NCI-H82 (cell line): ENCODE measurements at regions not wholly inside any gene's neighbourhood (a gene's known extent, or its start where the extent isn't known, plus 50 kb on each side); places are given as distances from the start of the nearest gene placed in this dataset.
A peak's percentile ranks its signal among the peaks of the same experiment; 100 is the strongest.
"Not testable (repeated sequence)": the region's sequence is repeated elsewhere in the genome, so short reads cannot be mapped to it uniquely, and the experiment has no call there.

Experiments
- DNase-seq: peaks from one replicate; lab custom pipeline; 2025; lab: John Stamatoyannopoulos, UW

DNA sequence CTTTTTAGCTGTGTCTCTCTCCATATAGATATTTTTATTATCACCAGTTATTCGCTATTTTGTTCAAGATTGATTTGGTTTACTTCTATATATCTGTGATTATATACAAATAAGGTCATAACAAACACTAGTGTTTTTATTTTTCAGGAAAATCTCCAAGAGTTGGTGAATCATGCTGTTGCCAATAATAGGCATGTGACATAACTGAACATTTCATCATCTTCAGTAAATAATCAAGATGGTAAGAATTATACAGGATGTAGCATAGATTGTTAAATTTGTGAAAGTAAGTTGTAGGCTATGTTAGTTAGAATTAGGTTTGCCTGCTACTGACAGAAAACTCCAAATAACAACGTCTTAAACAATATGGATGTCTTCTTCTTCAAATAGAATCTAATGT, 240.9 kb upstream of the PDE3A start:
- no peak for DNase-seq

DNA sequence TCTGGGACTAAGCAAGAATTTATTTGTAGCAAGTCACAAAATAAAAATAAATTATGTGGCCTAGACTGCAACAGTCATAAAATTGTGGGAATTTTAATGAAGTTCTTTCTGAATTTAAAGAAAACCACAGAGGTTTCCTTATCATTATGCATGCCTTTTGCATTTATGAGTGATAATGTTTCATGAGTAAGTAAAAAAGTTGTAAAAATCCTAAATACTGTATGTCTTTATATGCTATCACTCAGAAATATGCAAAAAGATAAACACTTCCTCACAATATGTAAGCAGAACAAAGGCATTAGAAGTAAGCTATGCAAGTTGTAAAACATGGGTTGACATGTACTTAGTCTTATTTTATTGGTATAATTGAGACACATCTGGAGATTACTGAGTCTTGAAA, 239.4 kb upstream of the PDE3A start:
- no peak for DNase-seq

DNA sequence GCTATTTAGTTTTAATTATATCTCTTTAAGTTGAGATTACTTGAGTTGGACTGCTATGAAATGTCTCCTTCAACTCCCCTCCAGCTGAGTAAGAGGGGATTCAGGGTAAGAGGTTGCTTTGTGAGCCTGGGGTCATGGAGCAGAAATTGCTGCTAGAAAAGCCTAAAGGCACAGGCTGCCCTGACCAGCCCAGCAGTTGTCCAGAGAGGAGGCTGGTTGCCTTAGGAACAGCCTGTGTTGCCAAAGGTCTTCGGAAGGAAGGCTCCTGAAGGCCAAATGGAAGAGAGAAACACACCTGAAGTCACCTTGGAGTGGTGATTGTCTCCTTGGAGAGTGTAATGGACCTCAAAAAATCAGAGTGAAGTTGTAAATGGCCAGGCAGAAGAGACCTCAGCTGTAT, 235.5 kb upstream of the PDE3A start:
- DNase-seq, result no peak

DNA sequence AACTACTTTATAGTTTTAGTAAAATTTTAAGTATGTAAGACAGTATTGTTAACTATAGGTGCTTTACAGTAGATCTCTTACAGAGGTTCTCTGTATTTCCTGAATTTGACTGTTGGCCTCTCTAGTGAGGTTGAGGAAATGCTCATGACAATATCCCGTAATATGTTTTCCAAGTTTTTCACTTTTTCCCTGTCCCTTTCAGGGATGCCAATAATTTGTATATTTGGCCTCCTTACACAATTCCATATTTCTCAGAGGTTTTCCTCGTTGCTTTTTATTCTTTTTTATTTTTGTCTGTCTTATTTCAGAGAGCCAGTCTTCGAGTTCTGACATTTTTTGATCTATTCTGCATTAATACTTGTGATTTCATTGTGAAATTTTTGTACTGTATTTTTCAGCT, 233.7 kb upstream of the PDE3A start:
- DNase-seq, result no peak

DNA sequence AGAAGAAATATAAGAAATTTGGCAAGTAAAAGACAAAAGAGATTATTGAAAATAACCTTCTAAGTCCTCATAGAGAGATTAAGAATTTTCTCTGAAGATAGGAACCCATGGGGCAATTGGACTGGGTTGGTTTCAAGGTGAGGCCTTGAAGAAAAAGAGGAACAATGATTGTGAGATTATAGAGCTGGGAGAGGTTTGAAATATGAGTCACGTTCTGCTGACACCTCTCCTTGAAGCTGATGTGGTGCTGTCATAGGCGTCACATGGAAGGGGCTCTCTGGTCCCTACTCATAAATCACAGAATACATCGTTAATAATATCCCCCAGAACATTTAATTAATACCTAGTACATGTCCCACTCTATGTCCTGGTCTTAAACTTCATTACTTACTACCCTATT, 227.6 kb upstream of the PDE3A start:
- DNase-seq, result no peak

DNA sequence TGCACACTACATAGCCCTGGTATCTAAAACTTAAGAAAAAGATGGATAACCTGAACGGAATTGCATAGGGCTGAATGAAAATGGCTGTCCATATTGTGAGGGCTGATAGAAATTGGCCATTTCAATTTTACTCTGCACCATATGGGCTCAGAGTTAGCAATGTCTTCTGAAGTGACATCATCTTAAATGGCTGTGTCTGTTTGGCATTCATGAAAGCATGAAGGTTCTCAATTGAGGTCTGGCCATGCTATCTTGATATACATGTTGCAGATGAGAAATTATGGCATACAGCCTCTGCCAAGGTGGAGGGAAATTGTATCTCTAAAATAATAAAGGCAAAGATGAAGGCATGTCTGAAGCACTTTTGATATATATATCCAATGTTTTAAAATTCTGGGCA, 226.0 kb upstream of the PDE3A start:
- peak; percentile 15 for DNase-seq

DNA sequence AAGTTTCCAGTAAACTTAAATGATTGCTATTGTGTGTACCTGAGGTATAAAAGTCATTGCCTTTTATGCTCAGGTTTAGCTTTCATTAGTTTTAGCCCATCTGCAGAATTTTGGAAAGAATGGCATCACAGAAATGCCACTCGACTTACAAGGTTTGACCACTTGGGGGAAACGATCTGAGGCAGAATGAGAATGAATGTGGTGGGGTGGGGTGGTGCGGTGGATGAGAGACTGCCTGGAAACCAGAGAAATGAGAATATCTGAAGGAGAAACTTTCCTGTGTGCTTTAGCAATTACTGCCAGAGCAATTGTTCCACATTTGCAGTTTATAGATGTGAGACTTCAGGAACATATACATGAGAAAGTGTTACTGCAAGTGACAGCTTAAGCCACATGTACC, 225.4 kb upstream of the PDE3A start:
- peak; percentile 34 for DNase-seq

DNA sequence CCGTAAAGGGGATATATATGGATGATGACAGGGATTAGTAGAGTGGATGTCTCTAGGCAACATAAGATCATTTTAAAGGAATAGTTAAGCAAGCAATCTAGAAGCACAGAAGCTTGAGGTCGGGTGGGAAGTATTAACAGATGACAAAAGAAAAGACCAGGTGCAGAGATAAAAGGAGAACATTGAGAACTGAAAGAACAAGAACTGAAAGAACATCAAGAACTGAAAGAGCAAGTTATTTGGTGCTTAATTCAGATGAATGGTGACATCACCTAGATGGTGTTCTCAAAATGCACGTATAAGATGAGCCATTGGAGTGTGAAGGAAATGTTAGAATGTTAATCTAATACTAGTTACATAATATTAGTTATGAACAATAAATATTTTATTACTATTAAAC, 224.0 kb upstream of the PDE3A start:
- peak; percentile 21 for DNase-seq

DNA sequence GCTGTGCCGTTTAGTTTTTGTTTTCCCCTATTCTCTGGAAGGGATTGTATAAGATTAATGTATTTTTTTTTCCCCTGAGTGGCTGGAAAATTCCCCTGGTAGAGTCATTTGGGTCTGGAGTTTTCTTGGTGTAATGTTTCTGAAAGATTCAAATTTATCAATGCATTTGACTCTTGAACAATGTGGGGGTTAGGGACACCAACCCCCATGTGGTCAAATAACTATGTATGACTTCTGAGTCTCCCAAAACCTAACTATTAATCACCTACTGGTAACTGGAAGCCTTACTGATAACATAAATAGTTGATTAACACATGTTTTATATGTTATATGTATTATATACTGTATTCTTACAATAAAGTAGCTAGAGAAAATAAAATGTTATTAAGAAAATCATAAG, 220.1 kb upstream of the PDE3A start:
- DNase-seq, result no peak

DNA sequence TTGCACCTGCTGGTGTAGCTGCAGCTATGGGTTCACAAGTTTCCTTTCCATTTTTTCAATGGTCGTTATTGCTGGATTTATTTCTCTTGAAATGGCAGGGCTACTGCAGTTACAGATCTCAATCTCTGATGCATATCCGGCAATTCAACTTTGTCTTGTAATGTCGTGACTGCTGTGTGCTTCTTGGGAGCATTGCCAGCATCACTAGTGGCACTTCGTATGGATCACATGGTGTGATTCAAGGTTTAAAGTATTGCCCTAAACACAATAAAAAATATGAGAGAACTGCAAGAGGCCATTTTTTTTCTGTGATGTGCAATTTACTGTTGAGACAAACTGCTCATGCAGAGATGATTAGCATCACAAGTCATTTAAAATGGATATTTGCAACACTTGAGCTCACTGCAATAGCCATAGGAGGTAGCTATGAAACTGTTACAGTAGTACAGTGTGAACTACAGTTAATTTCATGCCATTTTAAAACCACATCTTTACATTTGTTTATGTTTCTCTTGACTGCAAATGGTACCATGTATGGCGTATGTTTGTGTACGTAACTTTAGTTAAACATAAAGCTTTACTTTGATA, 217.4 kb upstream of the PDE3A start:
- DNase-seq, result no peak

DNA sequence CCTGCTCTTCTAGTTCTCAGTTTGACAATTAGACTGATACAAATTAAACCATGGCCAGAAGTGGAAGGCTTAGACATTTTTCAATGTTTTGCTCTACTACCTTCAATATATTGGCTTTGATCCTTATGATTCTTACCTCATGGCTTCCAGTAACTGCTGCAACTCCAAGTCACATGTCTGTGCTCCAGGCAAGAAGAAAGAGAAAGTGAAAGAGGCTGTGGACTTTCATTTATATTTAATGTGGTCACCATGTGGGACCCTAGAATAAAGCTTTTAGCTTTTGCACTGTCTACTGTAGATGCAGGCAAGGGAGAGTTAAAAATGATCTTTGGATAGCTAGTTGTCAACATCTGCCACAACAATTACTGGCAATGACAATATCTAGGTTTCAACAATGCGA, 214.3 kb upstream of the PDE3A start:
- DNase-seq, result no peak

DNA sequence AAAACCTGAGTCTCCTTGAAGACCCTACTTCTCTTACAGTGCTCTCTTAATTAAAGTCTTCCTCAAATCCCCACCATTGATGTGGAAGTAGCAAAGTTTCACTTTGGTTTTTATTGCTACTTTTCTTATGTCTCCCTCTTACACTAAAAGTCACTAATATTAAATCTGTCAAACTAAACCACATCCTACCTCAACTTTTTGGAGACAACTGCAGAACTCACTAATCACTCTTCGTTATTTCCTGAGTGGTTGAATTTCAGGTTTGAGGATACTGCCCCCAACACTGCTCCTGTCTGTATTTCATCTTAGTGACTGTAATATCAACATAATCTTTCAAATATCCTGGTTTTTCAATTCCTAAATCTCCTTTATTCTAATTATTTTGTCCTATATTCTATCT, 213.0 kb upstream of the PDE3A start:
- DNase-seq, result no peak

DNA sequence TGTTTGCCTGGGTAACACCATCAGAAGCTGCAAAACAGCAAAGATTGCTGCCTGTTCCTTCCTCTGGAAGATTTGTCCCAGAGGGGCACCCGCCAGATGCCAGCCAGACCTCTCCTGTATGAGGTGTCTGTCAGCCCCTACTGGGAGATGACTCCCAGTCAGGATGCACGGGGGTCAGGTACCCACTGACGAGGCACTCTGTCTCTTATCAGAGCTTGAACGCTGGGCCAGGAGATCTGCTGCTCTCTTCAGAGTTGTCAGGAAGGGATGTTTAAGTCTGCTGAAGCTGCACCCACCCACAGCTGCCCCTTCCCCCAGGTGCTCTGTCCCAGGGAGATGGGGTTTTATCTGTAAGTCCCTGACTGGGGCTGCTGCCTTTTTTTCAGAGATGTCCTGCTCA, 207.4 kb upstream of the PDE3A start:
- DNase-seq, result not testable (repeated sequence)

DNA sequence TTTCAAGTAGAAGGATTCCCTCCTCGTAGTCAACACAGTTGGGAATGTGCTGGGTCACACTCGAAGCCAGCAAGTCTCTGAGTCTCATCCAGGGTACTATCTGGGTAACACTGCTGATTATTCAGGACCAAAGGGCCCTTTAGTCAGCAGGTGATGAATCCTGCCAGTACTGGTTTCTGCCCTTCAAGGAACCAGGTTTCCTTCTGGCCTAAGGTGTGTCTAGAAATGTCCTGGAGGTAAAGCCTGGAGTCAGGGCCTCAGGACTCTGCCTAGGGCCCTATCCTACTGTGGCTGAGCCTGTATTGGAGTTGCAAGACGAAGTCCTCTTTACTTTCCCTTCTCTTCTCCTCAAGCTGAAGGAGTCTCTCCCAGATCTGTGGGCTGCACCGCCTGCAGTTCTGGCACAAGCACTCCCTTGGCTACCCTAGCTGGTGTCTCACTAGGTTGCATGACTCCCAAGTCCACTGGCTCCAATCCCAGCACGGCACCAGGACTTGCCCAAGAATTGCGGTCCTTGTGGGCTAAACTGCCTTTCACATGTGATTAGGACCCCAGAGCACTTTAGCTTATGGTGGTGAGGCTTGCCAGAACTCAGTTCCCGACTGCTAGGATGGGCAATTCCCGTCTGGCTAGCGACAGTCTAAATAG, 193.7 kb upstream of the PDE3A start:
- no peak for DNase-seq

DNA sequence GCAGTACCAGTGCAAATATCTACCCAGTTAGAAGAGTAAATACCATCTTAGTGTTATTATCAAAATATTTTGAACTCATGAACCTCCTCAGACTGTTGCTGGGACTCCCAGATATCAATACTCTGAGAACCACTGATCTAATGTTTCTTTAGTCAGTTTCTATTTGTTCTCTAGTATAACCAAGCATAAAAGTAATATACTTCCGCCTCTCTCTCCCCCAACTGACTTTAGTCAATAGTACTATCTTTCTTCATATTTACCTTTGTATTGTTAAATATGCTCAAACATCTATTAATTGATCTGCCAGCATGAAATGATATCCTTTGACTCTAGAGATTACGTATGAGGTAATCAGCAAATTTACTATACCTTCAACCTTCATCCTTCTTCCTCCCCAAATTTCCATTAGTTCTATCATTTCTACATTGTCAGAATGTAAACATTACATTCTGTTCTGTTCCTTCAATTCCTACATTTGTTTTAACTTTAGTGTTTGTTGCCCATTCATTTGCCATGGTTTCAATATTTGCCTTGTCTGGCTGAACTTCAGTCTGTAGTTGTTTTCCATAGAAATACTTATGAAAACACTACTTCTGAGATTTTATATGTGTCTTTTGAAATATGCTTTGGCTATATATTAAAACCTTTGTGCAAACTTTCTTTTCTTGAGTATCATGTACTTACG, 192.5 kb upstream of the PDE3A start:
- no peak for DNase-seq

DNA sequence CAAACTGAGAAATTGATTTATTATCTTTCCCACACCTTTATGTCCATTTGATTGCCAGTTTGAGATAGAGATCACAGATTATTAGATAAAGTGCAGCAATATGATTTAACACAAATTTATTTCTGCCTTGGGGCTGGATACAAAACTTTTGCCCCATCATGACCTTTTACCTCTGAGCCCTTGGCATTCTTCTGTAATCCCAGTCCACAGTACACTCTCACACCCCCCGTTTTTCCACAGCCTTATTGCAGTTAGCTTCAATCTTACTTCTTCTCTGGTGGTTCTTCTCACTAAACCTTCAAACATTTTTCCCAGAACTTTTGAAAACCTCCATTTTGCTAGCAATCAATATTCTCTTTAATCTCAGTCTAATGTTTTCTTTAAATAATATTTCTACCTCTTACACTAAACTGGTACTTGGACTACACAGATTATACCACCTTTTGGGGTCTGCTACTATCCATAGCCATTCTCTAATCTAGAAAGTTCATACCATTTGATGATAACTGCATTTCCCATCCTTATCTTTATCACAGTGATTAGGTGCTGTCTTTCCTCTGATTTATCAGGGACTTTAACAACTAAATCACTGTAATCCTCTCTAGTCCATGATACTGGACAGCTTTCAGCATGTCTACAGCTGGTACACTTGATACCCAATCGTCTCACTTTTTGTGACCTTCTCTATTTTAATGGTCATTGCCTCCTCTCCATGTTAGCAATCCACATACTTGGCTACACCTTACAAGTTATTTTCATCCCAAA, 186.7 kb upstream of the PDE3A start:
- DNase-seq, result peak; percentile 66

DNA sequence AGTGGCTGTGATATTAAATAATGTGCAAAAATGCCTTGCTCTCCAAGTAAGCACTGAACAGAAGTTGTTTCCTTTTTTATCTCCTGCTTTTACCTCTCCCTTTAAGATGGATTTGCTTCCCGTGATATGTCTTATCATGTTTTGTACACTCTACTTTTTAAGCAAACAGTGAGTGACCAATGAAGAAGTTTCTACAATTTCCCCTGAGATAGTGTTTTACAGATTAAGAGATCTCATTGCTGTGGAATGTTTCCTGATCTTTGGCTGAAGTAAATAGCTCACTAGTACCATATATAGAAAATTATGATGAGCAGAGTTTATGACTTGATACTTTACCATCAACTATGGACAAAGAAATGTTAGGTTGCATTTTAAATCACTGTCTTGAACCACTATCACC, 184.8 kb upstream of the PDE3A start:
- no peak for DNase-seq

DNA sequence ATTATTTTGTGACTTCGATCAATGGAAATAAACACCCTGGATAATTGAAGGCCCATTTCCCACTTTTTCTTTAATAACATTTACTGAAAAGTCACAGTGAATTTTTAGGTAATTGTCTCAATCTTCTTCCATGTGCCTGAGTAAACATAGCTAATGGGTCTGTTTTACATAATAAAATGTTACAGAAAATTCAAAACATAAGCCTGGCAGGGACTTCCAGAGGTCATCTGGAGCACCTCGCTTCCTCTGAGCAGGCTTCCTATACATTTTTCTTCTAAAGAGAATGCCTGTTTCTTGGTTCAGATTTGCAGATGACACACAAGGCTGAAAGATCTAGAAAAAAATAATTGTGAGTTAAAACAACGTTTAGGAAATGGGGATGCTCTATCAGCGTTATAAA, 183.8 kb upstream of the PDE3A start:
- no peak for DNase-seq

DNA sequence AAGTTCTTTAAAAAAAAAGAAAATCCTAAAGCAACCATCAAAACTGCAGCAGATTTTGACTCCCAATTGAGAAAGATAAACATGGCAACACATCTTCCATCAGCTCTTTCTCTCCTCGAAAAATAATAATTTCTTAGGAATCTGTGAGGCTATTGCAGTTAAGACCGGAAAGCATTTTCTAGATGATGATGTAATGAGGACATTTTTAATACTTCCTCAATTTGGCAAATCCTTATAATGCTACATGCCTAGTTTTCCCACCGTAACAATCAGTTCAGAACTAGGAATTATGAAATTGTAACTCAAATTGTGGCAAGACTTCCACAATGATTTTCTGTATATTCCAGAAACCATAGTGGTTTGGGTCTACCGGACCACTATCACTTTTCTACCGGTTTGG, 180.9 kb upstream of the PDE3A start:
- no peak for DNase-seq

DNA sequence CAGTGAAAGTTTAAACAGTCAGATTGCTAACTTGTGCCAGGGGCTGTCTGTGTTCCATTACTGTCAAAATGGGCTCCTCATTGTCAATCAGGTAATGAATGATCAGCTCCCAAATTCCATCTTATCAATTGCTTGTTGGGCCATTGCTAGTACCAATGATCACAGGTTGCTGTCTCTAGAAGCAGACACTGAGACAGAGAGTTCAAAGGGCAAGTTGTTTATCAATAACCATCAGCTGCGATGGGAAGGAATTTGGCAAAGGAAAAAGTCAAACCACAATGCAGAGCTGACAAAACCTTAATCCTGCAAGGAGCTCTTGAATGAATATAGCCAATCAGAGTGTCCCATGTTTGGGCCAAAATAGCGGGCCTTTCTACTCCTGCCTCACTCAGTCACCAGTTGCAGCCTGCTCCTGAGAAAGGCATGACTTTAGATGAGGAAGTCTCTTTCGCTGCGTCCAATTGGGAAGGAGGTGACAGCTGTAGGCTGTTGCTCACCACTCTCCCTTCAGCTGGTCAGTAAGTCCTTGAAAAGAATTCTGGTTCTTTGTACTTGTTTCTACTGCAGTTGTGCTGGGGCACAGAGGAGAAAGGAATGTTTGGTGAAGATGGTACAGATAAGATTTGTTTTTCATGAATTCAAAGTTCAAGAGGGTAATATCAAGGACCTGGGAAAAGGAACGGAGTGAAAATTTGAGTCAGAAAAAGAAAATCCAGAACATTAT, 179.2 kb upstream of the PDE3A start:
- peak; percentile 47 for DNase-seq

DNA sequence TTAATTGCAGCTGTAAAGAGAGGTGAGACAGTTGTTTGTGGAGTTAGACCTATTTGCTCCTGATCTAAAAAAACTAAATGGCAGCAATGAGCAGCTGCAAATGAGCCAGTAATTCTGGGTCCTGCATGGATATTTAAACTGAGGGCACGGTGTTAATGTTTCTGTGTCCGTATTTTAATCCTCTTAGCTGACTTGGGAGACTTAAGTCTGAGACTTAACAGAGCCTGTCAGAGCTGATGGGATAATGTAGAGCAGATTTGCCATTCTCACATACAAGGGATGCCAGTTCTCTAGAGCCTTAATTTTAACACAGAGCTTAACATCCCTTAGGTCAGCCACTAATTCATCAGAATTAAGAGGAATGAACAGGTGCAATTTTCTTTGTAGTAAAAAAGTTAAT, 178.6 kb upstream of the PDE3A start:
- peak; percentile 99 for DNase-seq

DNA sequence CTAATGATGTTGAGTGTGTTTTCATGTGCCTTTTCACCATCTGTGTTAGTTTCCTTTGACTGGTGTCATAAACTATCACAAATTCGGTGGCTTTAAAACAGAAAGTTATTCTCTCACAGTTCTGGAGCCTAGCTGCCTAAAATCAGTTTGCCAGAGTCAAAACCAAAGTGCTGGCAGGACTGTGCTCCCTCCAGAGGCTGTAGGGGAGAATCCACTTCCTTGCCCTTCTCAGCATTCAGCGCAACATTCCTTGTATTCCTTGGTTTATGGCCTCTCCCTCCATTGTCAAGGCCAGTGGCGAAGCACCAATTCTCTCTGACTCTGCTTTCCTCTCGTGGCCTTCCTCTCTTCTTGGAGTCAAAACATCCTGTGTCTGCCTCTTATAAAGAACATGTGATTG, 174.2 kb upstream of the PDE3A start:
- DNase-seq, result peak; percentile 37
